GM18909 (cell line): ENCODE measurements at regions not wholly inside any gene's neighbourhood (a gene's known extent, or its start where the extent isn't known, plus 50 kb on each side); places are given as distances from the start of the nearest gene placed in this dataset.

ENCODE experiments used
- ATAC-seq: cut with Tn5 transposase; IDR thresholded peaks from one replicate; pipeline ENCODE4 v1.9.1; 2021; ENCODE audit warnings: mild to moderate bottlenecking; ENCODE audit not compliant: unreplicated experiment, poor library complexity

DNA sequence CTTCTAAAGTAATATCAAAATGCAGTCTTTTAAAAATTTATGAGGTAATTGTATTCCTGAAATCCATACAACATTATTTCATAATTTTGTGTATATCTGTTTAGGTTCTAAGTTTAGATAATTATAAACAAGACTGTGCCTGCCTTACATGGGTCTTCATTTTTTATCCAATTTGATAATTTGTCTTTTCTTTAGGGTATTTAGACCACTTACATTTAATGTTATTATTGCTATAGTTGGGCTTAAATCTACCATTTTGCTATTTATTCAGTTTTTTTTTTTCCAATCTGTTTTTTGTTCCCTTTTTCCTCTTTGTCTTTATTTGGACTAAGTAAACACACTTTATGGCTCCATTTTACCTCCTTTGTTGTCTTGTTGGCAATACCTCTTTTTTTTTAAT is 312.5 kb upstream of the MEX3C start:
- no peak for ATAC-seq

DNA sequence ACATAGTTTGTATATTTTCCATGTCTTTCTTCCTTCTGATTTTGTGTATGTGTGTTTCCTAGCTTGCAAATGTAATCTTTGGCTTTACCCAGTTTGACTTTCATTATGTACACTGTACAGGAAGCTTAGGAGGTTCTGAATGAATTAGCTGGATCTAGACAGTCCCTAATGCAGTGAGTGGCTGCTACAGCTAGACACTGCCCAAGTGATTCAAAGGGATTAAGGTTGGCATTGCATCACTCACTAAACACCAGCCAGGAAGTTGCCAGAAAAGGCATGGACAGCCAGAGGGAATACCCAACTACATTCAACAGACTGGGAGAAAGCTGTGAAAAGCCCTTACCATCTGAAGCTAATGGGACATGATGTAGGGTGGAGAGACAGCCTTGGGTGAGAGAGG is 316.0 kb upstream of the MEX3C start:
- no peak for ATAC-seq

DNA sequence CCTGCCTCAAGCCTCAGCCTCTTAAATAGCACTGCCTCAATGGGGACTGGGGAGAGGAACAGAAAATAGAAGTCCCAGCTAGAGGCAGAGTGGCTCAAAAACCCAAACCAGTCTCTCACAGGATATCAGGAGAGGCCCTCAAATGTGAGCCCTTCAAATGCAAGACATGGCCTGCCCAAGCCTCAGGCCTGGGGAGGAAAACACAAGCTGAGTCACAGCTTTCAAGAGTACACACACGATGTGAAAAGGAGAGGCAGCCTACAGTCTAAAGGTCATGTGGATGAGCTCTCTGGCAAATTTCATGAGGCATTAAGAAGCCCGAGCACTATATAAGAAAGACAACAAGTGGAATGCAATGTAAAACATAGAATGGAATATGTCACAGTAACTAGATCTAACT is 316.6 kb upstream of the MEX3C start:
- ATAC-seq, result no peak

DNA sequence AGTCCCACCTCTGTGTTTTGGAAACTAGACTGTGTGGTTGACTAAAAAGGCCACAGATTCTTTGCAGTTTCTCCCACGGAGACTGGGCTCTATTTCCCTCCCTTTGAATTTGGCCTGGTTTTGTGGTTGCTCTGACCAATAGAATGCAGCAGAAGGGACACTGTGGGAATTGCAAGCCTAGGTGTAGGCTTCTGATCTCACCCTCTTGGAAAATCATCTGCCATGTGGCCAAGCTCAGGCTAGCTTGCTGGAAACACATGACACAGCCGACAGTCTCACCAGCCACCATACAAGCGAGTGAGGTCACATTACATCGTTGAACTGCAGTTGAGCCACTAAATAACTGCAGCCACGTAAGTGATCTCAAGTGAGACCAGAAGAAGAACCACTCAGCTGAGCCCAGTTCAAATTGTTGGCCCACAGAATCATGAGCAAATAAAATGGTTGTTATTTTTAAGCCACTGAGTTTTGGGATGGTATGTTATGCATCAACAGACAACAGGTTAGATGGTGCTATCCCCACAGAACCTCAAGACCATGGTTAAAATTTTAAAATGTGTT is 319.1 kb upstream of the MEX3C start:
- no peak for ATAC-seq

DNA sequence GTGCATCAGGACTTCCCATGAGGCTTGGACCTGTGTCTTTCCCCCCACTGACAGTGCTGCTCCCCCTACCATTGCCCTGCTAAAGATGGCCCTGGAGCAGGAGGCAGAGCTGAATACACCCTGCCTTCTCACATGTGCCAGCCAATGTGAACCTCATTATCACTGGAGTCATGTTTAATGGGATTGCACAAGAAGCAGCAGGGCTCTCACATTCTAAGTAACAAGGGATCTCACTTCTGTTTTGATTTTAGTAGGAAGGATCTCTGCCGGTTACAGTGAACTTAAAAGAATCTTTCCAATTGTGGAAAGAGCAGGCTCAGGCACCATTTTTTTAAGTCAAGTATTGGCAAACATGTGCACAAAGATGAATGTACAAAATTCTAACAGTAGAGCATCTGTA is 322.1 kb upstream of the MEX3C start:
- no peak for ATAC-seq

DNA sequence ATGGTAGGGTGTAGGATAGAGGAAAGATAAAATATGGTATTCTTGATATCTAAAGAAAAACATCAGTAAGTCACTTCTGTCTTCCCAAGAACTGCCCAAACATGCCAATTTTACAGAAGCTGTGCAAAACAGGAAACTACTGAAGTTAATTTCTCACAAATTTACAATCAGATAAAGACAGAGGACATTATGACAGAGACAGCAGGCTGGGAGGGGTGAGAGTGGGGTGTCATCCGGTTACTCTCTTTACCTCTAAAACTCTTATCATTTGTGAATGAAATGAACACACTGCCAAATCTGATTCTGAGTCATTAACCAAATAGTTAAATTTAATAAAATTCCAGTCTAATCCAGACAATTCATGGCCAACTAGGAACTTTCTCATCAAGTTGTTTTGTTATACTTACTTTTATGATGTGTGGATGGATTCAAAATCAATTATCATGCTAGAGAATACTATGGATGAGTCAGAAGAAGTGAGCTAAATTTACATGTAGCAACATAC is 323.2 kb upstream of the MEX3C start:
- ATAC-seq, result no peak

DNA sequence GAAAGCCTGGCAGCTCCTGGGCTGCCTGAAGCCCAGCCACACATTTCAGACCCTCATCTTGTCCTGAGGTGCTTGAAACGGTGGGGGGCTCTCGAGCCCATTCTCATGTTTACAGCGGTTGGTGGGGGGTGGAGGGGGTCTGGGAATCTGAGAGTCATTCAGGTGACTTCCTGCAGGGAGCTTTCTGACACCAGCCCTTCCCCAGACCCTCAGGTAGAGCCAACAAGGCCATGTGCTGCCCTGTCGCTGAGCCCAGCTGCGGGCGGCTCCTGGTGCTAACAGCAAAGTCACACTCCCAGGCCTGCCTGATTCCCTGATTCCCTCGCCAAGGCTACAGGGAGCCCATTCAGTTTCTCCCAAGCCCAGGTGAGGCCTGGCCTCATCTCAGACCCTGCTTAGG is 324.9 kb upstream of the MEX3C start:
- no peak for ATAC-seq

DNA sequence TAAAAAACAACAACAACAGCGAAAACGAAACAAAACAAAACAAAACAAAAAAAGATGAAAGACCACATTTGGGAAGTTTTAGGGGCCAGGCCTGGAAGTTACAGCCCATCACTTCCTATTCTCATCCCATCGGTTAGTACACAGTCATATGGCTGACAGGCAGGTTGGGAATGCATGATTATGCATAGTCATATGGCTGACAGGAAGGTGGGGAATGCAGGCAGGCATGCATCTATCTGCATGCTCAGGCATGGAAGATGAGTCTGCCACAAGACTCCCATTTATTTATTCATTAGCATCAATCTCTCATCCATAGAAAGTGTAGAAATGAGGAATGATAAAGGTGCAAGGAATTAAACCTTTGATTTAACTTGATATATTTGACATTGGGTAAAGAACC is 325.3 kb upstream of the MEX3C start:
- ATAC-seq, result no peak

DNA sequence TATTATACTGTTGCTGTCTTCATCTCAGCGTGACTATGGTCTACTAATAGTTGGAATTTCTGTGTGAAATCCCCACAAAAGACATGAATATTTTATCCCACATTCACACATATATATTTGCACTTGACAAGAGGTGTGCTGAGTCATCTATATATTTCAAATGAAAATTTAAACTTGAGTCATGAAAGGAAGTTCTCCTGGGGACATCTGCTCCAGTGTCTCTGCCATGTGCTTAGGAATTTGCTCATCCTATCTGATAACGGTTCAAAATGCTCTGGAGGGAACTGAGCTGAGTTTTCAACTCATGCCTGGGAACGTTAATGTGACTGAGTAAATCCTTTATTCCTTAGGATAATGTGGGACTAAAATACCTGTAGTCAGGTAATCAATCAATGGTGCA is 326.2 kb upstream of the MEX3C start:
- ATAC-seq, result no peak

DNA sequence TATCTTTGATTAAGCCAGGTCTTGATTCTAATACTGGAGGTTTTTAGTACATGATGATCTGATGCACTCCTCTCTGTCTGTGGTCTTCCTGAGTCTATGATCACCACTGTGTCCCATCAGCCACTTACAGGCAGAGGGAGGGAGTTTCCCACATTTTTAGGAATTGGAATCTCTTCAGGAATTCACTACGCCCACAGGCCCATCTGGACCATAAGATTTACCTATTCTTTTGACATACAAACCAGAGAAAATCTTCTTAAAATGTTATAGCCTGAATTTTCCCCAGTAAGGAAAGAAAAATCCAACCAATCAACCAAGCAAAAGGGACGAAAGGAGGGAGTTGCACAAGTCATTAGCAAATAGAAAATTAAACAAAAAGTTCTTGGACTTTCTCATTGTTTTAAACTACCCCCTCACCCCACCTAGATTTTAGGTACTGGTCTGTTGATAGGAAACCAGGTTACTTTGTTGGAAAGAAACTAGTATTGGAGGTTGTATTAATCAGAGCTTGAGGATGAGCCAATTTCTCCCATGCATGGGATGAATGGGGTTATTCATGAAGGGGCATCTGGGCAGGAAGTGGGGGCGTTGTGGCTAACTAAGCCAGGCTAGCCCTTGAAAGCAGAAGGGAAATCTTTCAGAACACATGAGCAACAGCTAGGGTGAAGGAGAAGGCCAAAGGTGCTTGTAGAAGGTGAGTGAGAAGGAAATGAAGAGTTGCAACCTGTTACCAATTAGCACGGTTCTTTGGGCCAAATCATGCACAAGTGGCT is 328.2 kb upstream of the MEX3C start:
- ATAC-seq, result no peak

DNA sequence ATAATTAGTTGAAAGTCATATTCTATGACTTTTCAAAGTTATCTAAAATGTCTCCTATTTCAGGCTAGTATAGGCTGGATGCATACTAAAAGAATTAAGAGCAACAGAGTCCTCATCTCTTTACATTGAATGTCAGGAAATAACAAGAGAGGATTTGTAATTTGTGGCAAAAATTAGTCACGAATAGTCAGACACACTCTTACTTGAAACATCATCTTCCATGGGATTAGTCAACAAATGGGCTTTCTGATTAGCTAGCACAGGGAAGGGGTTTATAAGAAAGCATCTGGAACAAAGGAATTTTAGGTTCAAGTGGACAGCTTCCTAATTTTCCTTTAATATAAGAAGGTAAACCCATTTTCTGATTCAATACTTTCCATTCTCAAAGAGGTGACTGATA is 330.3 kb upstream of the MEX3C start:
- no peak for ATAC-seq

DNA sequence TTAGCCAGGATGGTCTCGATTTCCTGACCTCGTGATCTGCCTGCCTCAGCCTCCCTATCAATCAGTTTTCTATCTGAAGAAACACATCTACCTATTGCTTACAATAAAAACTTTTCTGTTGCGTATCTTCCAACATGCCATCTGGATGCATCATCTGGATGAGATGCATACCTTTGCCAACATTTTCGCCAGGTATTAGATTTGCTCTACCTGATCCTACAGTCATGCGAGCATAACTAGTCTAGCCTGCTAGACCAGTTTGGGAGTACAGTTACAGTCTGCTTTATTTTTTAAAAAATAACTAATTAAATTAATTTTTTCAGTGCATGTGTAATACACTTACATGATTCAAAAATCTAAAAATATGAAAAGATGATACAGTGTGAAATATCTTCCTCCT is 334.0 kb upstream of the MEX3C start:
- no peak for ATAC-seq

DNA sequence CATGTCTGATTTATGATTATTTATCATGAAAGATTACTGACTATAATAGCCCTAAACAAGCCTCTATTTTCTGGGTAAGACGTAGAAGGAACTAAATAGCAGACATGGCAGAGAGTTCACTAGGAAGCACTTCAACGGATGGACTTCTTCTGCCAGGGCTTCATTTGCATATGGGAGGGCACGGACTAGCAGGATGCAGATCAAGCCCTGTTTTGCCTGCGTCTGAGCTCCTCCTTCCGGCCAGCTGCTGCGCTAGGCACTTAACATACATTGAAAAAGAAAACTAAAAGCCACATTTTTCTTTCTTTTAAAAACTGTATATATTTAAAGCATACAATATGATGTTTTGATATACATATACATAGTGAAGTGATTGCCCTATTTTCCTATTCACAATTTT is 340.0 kb upstream of the MEX3C start:
- ATAC-seq, result no peak

DNA sequence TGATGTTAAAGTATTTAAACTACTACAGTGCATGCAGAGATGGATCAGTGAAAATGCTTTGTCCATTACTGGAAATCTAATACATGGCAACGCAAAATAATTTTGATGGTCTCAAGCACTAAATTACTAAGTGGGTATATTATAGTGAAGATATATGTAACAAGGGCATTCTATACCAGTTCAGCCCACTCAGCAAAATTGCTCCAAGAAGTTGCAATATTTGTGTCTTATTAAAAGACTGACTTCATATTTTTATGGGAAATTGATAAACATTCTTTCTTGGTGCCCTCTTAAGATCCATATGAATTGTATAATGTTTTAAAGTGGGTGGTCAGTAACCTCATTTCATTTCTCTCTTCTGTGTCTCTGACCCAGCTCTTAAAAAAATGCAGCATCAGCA is 343.1 kb upstream of the MEX3C start:
- ATAC-seq, result no peak

DNA sequence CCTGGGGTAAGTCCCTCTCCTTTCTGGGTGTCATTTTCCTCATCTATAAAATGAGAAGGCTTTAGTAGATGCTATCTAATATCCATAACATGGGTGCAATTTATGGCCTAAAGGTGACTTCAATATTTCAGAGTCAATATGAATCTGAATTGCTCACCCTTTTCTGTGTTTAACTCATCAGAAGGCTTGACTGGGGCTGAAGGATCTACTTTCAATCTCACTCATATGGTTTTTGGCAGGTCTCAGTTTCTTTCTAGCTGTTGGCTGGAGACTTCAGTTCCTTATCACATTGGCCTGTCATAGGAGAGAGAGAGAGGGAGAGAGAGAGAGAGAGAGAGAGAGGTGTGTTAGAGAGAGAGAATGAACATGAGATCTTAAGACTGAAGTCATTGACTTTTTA is 343.7 kb upstream of the MEX3C start:
- no peak for ATAC-seq

DNA sequence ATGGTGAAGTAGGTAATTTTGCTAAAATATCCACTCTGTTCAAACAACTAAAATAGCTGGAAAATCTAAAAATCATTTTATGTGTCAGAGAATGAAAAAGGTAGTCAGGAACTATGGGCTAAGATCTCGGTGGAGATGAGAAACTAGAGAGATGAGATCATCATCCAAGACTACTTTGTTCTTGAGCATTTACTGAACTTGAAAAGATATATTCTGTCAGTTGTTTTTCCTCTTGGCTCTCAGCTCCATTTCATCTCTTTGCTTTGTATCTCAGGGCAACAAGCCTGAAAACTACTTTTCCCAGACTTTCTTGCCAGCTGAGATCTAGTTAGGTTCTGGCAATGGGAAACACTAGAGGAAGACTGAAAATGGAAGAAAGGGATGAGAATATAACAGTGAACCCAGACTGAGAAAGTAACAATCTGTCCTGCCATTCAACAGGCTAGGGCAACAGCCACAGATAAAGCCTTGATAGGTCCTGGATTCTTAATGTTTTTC is 346.2 kb upstream of the MEX3C start:
- ATAC-seq, result no peak

DNA sequence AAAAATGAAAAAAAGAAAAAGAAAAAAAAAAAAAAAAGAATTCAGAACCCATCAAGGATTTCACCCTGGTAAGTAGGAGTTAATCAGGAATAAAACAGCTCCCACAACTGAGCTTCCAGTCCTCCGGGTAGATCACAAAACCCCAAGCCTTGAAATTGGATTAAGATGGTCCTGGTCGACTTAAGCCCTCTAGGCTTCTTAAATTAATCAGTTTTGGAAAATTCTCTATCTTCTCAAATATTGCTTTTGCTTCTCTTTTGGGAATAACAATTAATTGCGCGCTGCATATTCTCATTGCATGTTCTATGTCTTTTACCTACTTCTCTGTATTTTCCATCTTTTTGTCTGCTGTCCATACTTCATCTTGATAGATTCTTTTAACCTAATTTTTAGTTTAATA is 348.0 kb upstream of the MEX3C start:
- ATAC-seq, result no peak

DNA sequence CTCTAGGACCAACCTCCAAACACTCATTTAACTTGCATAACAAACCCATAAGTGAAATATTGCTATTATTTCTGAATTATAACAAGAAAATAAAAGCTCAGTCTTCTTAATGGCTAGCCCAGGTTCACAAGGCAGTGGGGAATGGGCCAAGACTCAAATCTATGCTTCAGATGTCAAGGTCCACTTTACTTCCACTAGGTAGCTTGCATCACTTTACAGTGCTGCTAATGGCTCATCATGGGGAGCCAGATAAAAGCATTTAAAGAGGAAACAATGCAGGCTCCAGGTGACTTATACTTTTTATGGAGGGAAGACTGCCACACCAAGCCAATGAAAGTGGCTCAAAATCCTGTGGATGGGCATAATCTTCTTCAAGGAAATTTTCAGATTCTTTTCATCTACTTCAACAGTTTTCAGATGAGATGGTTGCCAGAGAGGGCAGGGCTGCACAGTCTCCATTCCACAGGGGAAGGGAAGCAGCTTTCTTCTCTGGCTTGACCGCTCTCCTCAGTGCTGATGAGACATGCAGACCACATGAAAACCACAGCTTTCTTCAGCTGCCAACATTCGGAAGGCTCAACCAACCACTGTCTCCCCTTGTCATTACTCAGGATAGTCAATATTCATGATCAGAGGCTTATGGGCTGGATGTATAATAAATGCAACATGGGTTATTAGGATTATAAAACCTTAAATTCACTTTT is 361.9 kb upstream of the MEX3C start:
- no peak for ATAC-seq

DNA sequence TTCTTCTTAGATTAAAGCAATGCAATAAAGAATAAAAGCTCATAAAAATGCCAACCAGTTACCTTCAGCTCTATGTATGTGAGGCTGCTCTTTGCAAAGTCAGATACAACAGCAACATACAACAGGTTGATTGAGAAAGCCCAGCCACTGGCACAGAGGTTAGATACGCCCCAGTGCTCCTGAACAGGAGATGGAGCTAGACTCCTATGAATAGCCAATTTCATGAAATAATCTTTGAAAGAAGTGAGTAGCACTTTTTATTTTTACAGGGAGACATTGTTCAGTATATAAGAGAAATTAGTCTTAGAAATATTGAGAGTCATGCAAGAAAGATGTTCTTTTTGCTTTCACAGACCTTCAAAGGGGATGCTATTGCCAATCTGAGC is 362.4 kb upstream of the MEX3C start:
- ATAC-seq, result no peak

DNA sequence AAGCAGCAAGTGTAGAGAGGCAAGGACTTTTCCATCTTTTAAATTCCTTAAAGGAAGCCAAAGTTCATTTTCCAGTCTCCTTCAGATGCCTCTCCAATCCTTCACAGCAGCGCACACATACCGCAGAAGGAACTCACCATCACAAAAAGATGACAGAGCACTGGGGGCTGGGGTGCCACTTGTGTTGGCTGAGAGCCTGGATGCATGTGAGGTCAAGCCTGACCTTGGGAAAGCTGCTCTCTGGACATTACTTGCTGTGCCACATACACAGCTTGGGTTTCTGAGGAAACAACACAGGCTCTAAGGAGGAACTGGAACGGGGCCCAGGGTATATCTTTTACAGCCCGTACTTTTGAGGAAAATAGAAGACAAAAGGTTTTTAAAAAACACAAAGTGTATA is 364.3 kb upstream of the MEX3C start:
- ATAC-seq, result no peak

DNA sequence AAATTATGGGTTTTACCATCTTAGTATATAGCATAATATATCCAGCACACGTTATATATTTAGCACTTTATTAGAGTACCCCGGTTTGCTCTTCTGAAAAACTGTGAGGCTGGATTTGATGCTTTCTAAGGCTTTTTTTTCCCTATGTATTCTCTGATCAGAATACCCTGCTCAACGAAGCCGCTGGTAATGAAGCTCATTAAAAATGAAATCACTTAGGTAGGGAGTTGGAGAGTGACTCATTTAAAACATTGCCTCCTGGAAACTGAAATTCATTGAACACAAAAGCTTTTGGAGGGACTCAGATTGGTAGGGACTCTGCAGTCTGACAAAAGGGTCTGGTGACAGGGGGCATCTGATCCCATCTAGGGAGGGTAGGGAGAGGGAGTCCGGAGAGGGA is 365.4 kb upstream of the MEX3C start:
- no peak for ATAC-seq

DNA sequence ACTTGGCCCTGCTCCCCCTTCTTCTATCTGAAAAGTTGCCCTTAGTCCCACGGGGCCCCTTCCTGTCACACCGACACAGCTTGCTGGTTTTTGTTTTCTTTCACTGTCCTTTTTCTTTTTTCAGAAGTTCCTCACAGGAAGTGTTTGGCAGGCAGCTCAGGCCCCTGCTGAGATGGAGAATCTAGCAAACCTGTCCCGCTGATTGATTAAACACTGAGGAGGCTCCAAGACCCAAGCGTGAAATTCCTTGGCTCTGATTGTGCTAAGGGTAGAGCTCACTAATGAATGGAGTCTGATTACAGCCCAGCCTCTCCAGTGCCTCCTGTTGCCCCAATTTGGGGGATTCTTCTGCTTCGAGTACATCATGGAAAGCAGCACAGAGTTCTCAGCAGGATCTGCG is 365.9 kb upstream of the MEX3C start:
- ATAC-seq, result no peak
